ENCODE measurements at regions not wholly inside any gene's neighbourhood (a gene's known extent, or its start where the extent isn't known, plus 50 kb on each side); places are given as distances from the start of the nearest gene placed in this dataset.
A peak's percentile ranks its signal among the peaks of the same experiment; 100 is the strongest.
"Not testable (repeated sequence)": the region's sequence is repeated elsewhere in the genome, so short reads cannot be mapped to it uniquely, and the experiment has no call there.

DNA sequence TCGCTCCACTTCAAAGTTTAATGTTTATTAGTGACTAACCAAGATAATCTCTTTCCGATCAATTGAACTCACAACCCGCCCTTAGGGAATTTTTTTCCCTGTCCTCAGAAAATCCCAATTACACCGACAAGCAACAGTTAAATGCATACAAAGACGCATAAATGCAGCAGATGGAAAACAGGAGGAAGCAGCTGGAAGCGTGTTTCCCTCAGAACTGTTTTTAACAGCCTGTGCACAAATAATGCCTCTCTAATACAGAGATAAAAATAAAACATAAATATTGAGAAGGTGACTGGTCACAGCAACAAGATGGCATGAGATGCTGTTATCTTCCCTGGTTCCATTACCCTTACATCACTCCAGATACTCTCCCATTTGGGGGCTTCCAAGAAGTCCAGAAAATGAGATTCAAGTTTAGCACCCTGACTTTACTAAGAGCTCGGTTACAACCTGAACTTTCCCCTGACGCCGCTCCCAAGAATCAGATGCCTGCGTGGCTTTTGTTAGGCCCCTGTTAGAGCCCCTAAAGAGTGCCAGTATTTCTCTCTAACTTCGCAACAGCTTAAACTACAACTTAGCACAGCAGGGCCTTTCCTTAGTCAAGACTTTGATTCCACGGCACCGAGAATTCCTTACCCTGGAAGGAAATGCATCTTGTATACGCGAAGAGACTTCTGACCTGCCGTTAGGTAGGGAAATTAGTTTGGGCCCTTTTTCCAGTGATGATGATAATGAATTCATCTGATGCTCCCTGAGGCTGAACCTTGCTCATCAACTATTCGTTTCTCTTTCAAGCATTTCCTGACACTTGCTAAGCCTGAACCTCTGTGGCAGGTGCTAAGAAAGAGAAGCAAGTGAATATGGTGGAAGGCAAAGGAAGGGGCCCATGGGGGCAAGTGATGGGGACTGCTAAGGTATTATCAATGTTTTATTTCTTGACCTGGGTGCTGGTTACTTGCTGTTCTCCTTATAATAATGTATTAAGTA lies 137.7 kb upstream of the SMYD2 start:
- FAIRE-seq (no peak), DNase-seq (ENCODE audit: insufficient read length) (no peak)
- no peak for TF ChIP-seq POLR2AphosphoS5 (IDR thresholded peaks at IDR 0.05; ENCODE audit: low read depth, low read length)
- no peak for TF ChIP-seq POLR2A (IDR thresholded peaks at IDR 0.05; ENCODE audit: low read depth, low read length)
- TF ChIP-seq TAF1 (IDR thresholded peaks at IDR 0.05; ENCODE audit: borderline replicate concordance, low read depth, low read length): no peak

- FAIRE-seq: not testable (repeated sequence)
Observed at GRCh38 chr1:214144521-214144920, 136.4 kb upstream of the SMYD2 start.

DNA sequence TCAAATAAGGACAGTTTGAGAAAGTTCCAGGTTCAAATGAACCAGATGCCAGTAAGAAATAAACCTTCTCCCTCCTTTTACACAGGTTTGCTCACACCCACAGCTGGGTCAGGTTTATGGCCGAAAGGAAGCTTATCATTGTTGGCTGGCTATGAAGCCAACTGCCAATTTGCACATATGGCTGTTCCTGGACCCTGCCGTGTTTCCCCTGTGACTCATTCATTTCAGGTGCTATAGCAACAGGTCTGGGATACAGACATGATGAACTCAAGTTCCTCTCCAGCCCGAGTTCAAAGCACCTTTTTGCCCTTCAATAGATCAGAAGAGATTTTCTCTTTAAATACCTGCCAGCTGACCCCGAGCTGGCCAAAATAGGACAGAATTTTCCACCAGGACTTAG lies 134.4 kb upstream of the SMYD2 start:
- DNase-seq (ENCODE audit: insufficient read length): no peak
- FAIRE-seq: peak; percentile 33
- TF ChIP-seq POLR2AphosphoS5 (IDR thresholded peaks at IDR 0.05; ENCODE audit: low read depth, low read length) (no peak), POLR2A (IDR thresholded peaks at IDR 0.05; ENCODE audit: low read depth, low read length) (no peak), TAF1 (IDR thresholded peaks at IDR 0.05; ENCODE audit: borderline replicate concordance, low read depth, low read length) (no peak)

More at GRCh38 chr1:214144521-214144920, 136.4 kb upstream of the SMYD2 start:
- DNase-seq (ENCODE audit: insufficient read length): not testable (repeated sequence)

GRCh38 chr1:214154596-214155292 lies 126.2 kb upstream of the SMYD2 start:
- TF ChIP-seq POLR2AphosphoS5 (IDR thresholded peaks at IDR 0.05; ENCODE audit: low read depth, low read length): no peak
- no peak for TF ChIP-seq TAF1 (IDR thresholded peaks at IDR 0.05; ENCODE audit: borderline replicate concordance, low read depth, low read length)
- TF ChIP-seq POLR2A (IDR thresholded peaks at IDR 0.05; ENCODE audit: low read depth, low read length): no peak
- DNase-seq (ENCODE audit: insufficient read length) (no peak), FAIRE-seq (no peak)

DNA sequence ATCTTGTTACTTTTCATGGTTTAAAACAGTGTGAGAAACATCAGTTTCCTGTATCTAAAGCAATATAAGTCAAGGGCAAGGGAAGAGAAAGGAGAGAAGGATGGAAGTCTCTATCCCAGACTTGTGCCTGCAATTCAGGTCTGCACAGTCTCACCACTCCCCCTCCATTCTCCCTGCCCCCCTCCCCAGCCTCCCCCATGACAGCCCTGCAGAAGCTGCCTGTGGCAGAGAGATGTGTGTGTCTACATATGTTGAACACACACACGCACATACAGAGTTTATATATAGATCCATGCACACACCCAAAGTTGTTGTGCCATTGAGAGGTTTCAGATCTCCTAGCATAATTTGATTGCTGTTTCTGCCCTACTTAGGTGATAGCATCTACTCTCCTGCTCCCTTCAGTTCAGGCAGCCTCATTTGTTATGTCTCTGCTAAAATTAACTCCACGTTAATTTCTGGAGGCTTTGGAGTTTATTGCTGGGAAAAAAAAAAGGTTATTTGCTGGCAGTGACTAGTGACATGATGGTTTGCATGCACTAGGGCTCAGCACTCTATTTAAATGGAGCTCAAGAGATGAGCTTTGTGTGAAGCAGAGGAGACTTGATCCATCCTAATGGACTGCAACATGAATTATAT lies 124.9 kb upstream of the SMYD2 start:
- no peak for DNase-seq (ENCODE audit: insufficient read length)
- no peak for FAIRE-seq
- no peak for TF ChIP-seq TAF1 (IDR thresholded peaks at IDR 0.05; ENCODE audit: borderline replicate concordance, low read depth, low read length)
- TF ChIP-seq POLR2A (IDR thresholded peaks at IDR 0.05; ENCODE audit: low read depth, low read length): no peak
- no peak for TF ChIP-seq POLR2AphosphoS5 (IDR thresholded peaks at IDR 0.05; ENCODE audit: low read depth, low read length)

DNA sequence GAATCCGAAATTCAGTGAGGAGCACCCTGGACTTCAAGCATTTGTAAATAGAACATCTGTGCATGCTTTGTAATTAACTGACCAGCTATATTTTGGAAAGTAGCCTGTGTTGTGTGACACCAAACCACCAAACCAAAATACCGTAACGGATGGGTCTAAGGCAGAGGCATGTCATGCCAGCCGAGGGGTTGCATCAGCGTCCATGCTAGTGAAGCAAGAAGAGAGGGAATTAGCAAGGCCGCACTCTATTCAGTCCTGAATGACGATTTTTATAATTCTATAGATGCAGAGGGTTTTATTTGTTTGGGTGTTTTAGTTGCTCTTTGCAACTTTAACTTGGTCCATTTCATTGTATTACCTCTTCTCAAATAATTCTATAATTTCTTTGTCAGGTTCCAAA lies 116.8 kb upstream of the SMYD2 start:
- TF ChIP-seq POLR2A (IDR thresholded peaks at IDR 0.05; ENCODE audit: low read depth, low read length): no peak
- no peak for TF ChIP-seq POLR2AphosphoS5 (IDR thresholded peaks at IDR 0.05; ENCODE audit: low read depth, low read length)
- TF ChIP-seq TAF1 (IDR thresholded peaks at IDR 0.05; ENCODE audit: borderline replicate concordance, low read depth, low read length): no peak
- DNase-seq (ENCODE audit: insufficient read length): no peak
- no peak for FAIRE-seq

- no peak for FAIRE-seq
Observed at GRCh38 chr1:214165850-214166374, 115.0 kb upstream of the SMYD2 start.

GRCh38 chr1:214174508-214175199 lies 106.3 kb upstream of the SMYD2 start:
- FAIRE-seq (no peak), DNase-seq (ENCODE audit: insufficient read length) (no peak)

More at GRCh38 chr1:214165850-214166374, 115.0 kb upstream of the SMYD2 start:
- TF ChIP-seq TAF1 (IDR thresholded peaks at IDR 0.05; ENCODE audit: borderline replicate concordance, low read depth, low read length): no peak
- no peak for TF ChIP-seq POLR2A (IDR thresholded peaks at IDR 0.05; ENCODE audit: low read depth, low read length)
- TF ChIP-seq POLR2AphosphoS5 (IDR thresholded peaks at IDR 0.05; ENCODE audit: low read depth, low read length): no peak
- no peak for DNase-seq (ENCODE audit: insufficient read length)

DNA sequence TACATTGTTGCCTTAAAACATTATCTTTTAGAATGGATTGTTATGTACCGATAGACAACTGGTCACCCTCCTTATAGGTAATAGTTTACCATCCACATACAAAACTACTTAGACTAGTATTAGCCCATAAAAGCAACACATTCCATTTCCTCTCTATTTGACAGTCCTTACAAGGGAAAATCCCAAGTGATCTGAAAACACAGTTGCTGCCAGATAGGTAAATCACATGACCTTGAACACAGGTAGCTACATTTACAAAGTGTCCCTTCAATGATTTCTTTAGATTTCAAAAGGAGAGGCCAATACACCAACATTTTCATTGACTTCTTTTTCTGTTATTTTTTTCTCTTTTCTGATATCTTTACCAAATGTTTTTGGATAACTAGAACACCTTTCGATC lies 102.9 kb upstream of the SMYD2 start:
- TF ChIP-seq TAF1 (IDR thresholded peaks at IDR 0.05; ENCODE audit: borderline replicate concordance, low read depth, low read length) (no peak), POLR2AphosphoS5 (IDR thresholded peaks at IDR 0.05; ENCODE audit: low read depth, low read length) (no peak), POLR2A (IDR thresholded peaks at IDR 0.05; ENCODE audit: low read depth, low read length) (no peak)
- FAIRE-seq (no peak), DNase-seq (ENCODE audit: insufficient read length) (no peak)

More at GRCh38 chr1:214174508-214175199, 106.3 kb upstream of the SMYD2 start:
- TF ChIP-seq POLR2A (IDR thresholded peaks at IDR 0.05; ENCODE audit: low read depth, low read length) (no peak), TAF1 (IDR thresholded peaks at IDR 0.05; ENCODE audit: borderline replicate concordance, low read depth, low read length) (no peak), POLR2AphosphoS5 (IDR thresholded peaks at IDR 0.05; ENCODE audit: low read depth, low read length) (no peak)

GRCh38 chr1:214184992-214185391 lies 96.0 kb upstream of the SMYD2 start:
- no peak for TF ChIP-seq POLR2A (IDR thresholded peaks at IDR 0.05; ENCODE audit: low read depth, low read length)
- no peak for TF ChIP-seq POLR2AphosphoS5 (IDR thresholded peaks at IDR 0.05; ENCODE audit: low read depth, low read length)
- no peak for TF ChIP-seq TAF1 (IDR thresholded peaks at IDR 0.05; ENCODE audit: borderline replicate concordance, low read depth, low read length)
- no peak for FAIRE-seq
- no peak for DNase-seq (ENCODE audit: insufficient read length)
